Activated T-cell treated with anti-CD3 and anti-CD28 coated beads, Interleukin-2, amount 50 U/mL, for 72 hours (primary cell): ENCODE measurements at regions not wholly inside any gene's neighbourhood (a gene's known extent, or its start where the extent isn't known, plus 50 kb on each side); places are given as distances from the start of the nearest gene placed in this dataset.

ENCODE experiments used
- ATAC-seq, 2 donors: fragments of 150-1000 bp; cut with Tn5 transposase; replicated peaks in 1 of 2; 2 replicates each; pipeline ENCODE4 v1.10.0; 2021; ENCODE audit warnings: moderate library complexity in 2 of 2, mild to moderate bottlenecking in 1 of 2
- DNase-seq, 2 donors: peaks; one replicate each; pipeline ENCODE4 v3.0.0; 2021 to 2022; ENCODE audit warnings: mixed read lengths in 1 of 2
- H3K27ac Mint-ChIP-seq: one replicate; pipeline ENCODE4 v1.8.0; 2022; ENCODE audit warnings: mild to moderate bottlenecking, moderate library complexity, mixed read lengths
- H3K27me3 Mint-ChIP-seq: one replicate; pipeline ENCODE4 v1.8.0; 2022; ENCODE audit warnings: low read depth, mixed read lengths
- H3K36me3 Mint-ChIP-seq, 2 donors: one replicate each; pipeline ENCODE4 v1.8.0; 2022; ENCODE audit warnings: mixed read lengths in 2 of 2, mild to moderate bottlenecking in 1 of 2; ENCODE audit not compliant: insufficient read depth in 2 of 2
- H3K4me1 Mint-ChIP-seq: one replicate; pipeline ENCODE4 v1.8.0; 2022; ENCODE audit warnings: low read depth, mixed read lengths
- H3K4me3 Mint-ChIP-seq, 2 donors: one replicate each; pipeline ENCODE4 v1.8.0; 2022; ENCODE audit warnings: mild to moderate bottlenecking in 2 of 2, mixed read lengths in 2 of 2, moderate library complexity in 2 of 2
- H3K9me3 Mint-ChIP-seq, 2 donors: one replicate each; pipeline ENCODE4 v1.8.0; 2022; ENCODE audit warnings: mixed read lengths in 2 of 2

- no peak for ATAC-seq
- DNase-seq = no peak
- H3K36me3 Mint-ChIP-seq = no peaks in the 10 kb centered on the region
- H3K4me1 Mint-ChIP-seq = no peaks in the 10 kb centered on the region
- H3K27ac Mint-ChIP-seq = no peak overlapping the region
- no peak overlapping the region for H3K4me3 Mint-ChIP-seq
- no peaks in the 10 kb centered on the region for H3K9me3 Mint-ChIP-seq
- H3K27me3 Mint-ChIP-seq = peaks cover 46% of the 10 kb centered on the region
These were observed 423.7 kb downstream of the SHANK2 start for GRCh38 chr11:70828593-70829082.

- H3K36me3 Mint-ChIP-seq = no peaks in the 10 kb centered on the region
- DNase-seq (no peak), ATAC-seq (no peak)
- no peak overlapping the region for H3K27ac Mint-ChIP-seq
- peaks cover 39% of the 10 kb centered on the region for H3K27me3 Mint-ChIP-seq
- no peaks in the 10 kb centered on the region for H3K4me1 Mint-ChIP-seq
- H3K4me3 Mint-ChIP-seq = no peak overlapping the region
- H3K9me3 Mint-ChIP-seq = no peaks in the 10 kb centered on the region
These were observed 423.1 kb downstream of the SHANK2 start for GRCh38 chr11:70829134-70829885.

GRCh38 chr11:70829886-70830272 is 422.5 kb downstream of the SHANK2 start:
- Mint-ChIP-seq H3K27me3 (peaks cover 33% of the 10 kb centered on the region), H3K36me3 (no peaks in the 10 kb centered on the region), H3K9me3 (no peaks in the 10 kb centered on the region), H3K4me1 (no peaks in the 10 kb centered on the region), H3K27ac (no peak overlapping the region), H3K4me3 (no peak overlapping the region)
- ATAC-seq = no peak
- no peak for DNase-seq

GRCh38 chr11:70833011-70833410 is 419.4 kb downstream of the SHANK2 start:
- H3K4me3 Mint-ChIP-seq = no peak overlapping the region
- H3K36me3 Mint-ChIP-seq = no peaks in the 10 kb centered on the region
- peaks cover 5% of the 10 kb centered on the region for H3K27me3 Mint-ChIP-seq
- H3K4me1 Mint-ChIP-seq = no peaks in the 10 kb centered on the region
- DNase-seq (no peak), ATAC-seq (no peak)
- H3K9me3 Mint-ChIP-seq = no peaks in the 10 kb centered on the region
- H3K27ac Mint-ChIP-seq = no peak overlapping the region

GRCh38 chr11:70833554-70833953 is 418.8 kb downstream of the SHANK2 start:
- Mint-ChIP-seq H3K4me3 (no peak overlapping the region), H3K36me3 (no peaks in the 10 kb centered on the region), H3K4me1 (no peaks in the 10 kb centered on the region), H3K9me3 (peaks cover 3% of the 10 kb centered on the region in 2 donors), H3K27ac (no peak overlapping the region), H3K27me3 (no peaks in the 10 kb centered on the region)
- ATAC-seq (no peak), DNase-seq (no peak)

GRCh38 chr11:70834277-70834940 is 418.0 kb downstream of the SHANK2 start:
- Mint-ChIP-seq H3K4me3 (no peak overlapping the region), H3K4me1 (no peaks in the 10 kb centered on the region), H3K27me3 (no peaks in the 10 kb centered on the region), H3K9me3 (peaks cover 3% of the 10 kb centered on the region in 2 donors), H3K27ac (no peak overlapping the region), H3K36me3 (no peaks in the 10 kb centered on the region)
- DNase-seq (no peak), ATAC-seq (no peak)

- Mint-ChIP-seq H3K27me3 (no peaks in the 10 kb centered on the region), H3K4me3 (no peak overlapping the region), H3K4me1 (no peaks in the 10 kb centered on the region), H3K27ac (no peak overlapping the region), H3K9me3 (peaks cover 3% of the 10 kb centered on the region in 2 donors), H3K36me3 (no peaks in the 10 kb centered on the region)
- ATAC-seq (no peak), DNase-seq (no peak)
These were observed 417.3 kb downstream of the SHANK2 start for GRCh38 chr11:70834984-70835560.

GRCh38 chr11:70836071-70836470 is 416.3 kb downstream of the SHANK2 start:
- ATAC-seq (no peak), DNase-seq (no peak)
- no peaks in the 10 kb centered on the region for H3K4me1 Mint-ChIP-seq
- no peak overlapping the region for H3K4me3 Mint-ChIP-seq
- no peak overlapping the region for H3K27ac Mint-ChIP-seq
- H3K27me3 Mint-ChIP-seq = no peaks in the 10 kb centered on the region
- peaks cover 3% of the 10 kb centered on the region in 2 donors for H3K9me3 Mint-ChIP-seq
- H3K36me3 Mint-ChIP-seq = no peaks in the 10 kb centered on the region

- H3K36me3 Mint-ChIP-seq = no peaks in the 10 kb centered on the region
- H3K4me3 Mint-ChIP-seq = no peak overlapping the region
- H3K27me3 Mint-ChIP-seq = no peaks in the 10 kb centered on the region
- peaks cover 3% of the 10 kb centered on the region in 2 donors for H3K9me3 Mint-ChIP-seq
- ATAC-seq (no peak), DNase-seq (no peak)
- H3K27ac Mint-ChIP-seq = no peak overlapping the region
- H3K4me1 Mint-ChIP-seq = no peaks in the 10 kb centered on the region
These were observed 414.2 kb downstream of the SHANK2 start for GRCh38 chr11:70838198-70838597.

GRCh38 chr11:70839851-70840250 is 412.5 kb downstream of the SHANK2 start:
- Mint-ChIP-seq H3K27ac (no peak overlapping the region), H3K9me3 (peaks cover 3% of the 10 kb centered on the region in 2 donors), H3K4me1 (no peaks in the 10 kb centered on the region), H3K36me3 (no peaks in the 10 kb centered on the region), H3K27me3 (no peaks in the 10 kb centered on the region), H3K4me3 (no peak overlapping the region)
- DNase-seq (no peak), ATAC-seq (no peak)

- Mint-ChIP-seq H3K4me3 (no peak overlapping the region), H3K27me3 (no peaks in the 10 kb centered on the region), H3K27ac (no peak overlapping the region), H3K9me3 (peaks cover 3% of the 10 kb centered on the region in 2 donors), H3K4me1 (no peaks in the 10 kb centered on the region), H3K36me3 (no peaks in the 10 kb centered on the region)
- ATAC-seq = no peak
- no peak for DNase-seq
These were observed 411.1 kb downstream of the SHANK2 start for GRCh38 chr11:70841264-70841663.

- no peak for DNase-seq
- no peak overlapping the region for H3K27ac Mint-ChIP-seq
- no peaks in the 10 kb centered on the region for H3K36me3 Mint-ChIP-seq
- H3K9me3 Mint-ChIP-seq = peaks cover 3% of the 10 kb centered on the region in 2 donors
- ATAC-seq = no peak
- H3K4me1 Mint-ChIP-seq = no peaks in the 10 kb centered on the region
- no peaks in the 10 kb centered on the region for H3K27me3 Mint-ChIP-seq
- no peak overlapping the region for H3K4me3 Mint-ChIP-seq
These were observed 410.1 kb downstream of the SHANK2 start for GRCh38 chr11:70842256-70842655.

GRCh38 chr11:70842701-70843100 is 409.7 kb downstream of the SHANK2 start:
- ATAC-seq (no peak), DNase-seq (no peak)
- H3K36me3 Mint-ChIP-seq = no peaks in the 10 kb centered on the region
- H3K4me3 Mint-ChIP-seq = no peak overlapping the region
- no peaks in the 10 kb centered on the region for H3K4me1 Mint-ChIP-seq
- H3K27ac Mint-ChIP-seq = no peak overlapping the region
- H3K27me3 Mint-ChIP-seq = no peaks in the 10 kb centered on the region
- peaks cover 3% of the 10 kb centered on the region in 2 donors for H3K9me3 Mint-ChIP-seq
